Esophagus mucosa (tissue), 1 donor: ENCODE measurements at regions not wholly inside any gene's neighbourhood (a gene's known extent, or its start where the extent isn't known, plus 50 kb on each side); places are given as distances from the start of the nearest gene placed in this dataset.
"Not testable (repeated sequence)": the region's sequence is repeated elsewhere in the genome, so short reads cannot be mapped to it uniquely, and the experiment has no call there.

Experiments used
- ATAC-seq: fragments of 200-7000 bp; cut with Tn5 transposase; one replicate; pipeline ENCODE4 v1.9.1; 2020
- donor health status: DM: yes; HTN: yes; CAD: no.

GRCh38 chr3:65303431-65303830 is 615.6 kb upstream of the ADAMTS9 start:
- ATAC-seq = no peak

- no peak for ATAC-seq
Observed at GRCh38 chr3:65291448-65292125, 603.8 kb upstream of the ADAMTS9 start.

DNA sequence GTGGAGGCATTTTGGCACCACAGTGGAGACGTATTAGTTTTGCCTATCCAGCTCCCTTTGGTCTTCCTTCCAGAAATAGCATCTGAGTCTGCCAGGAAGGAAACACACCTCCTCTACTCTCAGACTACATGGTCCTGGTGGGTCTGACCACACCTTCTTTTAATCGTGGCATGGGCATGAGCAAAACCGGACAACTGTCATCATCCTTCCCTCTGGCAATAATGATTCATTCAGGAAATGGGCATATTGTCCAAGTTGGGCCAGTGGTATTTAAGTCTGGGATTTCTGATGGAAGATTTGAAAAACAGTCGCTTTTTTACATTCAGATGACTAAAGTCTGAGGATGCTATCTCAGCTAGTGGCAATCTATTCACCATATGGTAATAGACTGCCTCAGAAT is 601.0 kb upstream of the ADAMTS9 start:
- no peak for ATAC-seq

- no peak for ATAC-seq
Observed at GRCh38 chr3:65285956-65286355, 598.2 kb upstream of the ADAMTS9 start.

GRCh38 chr3:65284961-65285360 is 597.2 kb upstream of the ADAMTS9 start:
- ATAC-seq = no peak

DNA sequence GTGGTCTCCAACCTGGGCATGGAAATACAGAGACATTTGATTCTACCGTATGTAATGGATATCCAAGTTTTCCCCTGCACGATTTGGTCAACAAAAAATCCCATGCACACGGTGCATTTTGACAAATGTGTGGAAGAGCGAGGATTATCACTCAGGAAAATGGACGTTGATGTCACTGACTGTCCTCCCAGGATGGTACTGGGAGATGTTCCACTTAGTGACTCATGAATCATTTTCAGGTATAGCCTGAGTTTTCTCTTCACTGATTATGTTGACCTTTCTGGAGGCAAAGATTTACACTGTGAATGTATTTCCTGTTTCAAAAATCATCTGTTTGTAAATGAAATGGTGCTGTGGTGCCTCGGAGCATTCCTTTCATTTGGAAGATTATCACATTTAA is 596.7 kb upstream of the ADAMTS9 start:
- no peak for ATAC-seq

DNA sequence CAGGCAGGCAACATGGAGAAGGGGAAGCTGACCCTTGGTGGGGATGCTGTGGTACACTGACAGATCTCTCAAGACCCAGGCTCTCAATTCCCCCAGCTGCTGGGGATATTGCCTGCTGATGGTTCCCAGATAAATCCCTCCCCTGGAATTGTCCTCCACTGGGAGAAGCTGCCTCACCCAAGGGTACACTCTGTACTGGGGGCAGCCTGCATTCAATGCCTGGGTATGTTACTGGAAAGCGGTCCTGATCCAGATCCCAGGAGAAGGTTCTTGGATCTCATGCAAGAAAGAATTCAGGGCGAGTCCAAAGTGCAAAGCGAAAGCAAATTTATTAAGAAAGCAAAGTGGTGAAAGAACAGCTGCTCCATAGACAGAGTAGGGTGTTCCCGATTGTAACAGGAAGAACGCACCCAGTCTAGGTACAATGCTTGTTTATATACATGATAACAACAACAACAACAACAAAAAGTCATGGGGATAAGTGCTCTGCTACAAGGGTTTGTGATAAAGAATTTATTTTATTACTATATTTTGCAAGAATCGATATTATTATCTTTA is 591.5 kb upstream of the ADAMTS9 start:
- no peak for ATAC-seq

DNA sequence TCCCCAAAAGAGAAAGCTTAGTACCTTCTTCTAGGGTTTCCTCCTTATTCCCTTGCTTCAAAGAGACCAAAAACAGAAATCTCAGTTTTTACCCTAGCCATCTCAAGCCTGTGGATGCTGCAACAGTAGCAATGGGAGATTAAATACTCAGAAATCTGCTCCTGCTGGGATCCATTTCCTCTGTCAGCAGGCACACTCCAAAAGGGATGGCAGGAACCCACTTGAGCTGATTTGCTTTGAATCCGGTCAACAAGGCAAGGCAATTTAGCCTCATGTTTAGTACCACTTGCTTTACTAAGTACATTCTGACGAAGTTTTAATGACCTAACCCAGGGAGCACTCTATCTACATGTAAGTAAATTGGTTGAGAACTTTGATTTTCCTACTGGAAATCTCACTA is 590.0 kb upstream of the ADAMTS9 start:
- ATAC-seq = no peak

DNA sequence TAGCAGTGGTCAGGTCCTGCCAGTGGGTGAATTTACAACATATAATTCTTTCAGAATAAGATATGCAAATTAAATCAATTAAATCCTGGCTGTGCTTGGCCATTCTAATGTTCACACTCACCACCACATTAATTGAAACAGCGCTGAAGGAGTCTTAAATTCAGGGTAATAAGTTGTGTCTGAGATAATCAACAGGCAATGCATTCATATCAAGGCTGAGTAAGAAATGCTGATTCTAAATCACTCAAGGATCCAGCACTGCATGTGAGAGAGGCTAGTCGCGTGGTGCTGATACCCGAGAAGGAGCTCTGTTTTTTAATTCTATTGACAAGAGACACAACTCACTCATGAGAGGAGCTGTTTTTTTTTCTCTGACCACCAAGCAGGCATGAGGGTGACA is 588.8 kb upstream of the ADAMTS9 start:
- no peak for ATAC-seq

DNA sequence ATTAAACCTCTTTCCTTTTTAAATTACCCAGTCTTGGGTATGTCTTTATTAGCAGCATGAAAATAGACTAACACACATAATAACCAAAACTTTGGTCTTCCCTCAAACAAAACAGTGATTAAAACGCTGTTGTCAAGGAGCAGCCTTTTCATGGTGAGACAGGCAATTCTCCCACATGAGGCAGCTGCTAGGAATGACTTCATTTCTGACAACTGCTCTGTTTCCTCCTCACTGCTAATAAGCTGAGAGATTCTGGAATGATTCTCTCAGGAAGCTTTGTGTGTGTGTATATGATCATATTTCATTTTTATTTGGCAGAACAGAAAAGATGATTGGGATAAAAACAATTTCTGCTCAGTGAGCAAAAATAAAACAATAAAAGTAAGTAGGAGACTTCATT is 580.6 kb upstream of the ADAMTS9 start:
- ATAC-seq = no peak

DNA sequence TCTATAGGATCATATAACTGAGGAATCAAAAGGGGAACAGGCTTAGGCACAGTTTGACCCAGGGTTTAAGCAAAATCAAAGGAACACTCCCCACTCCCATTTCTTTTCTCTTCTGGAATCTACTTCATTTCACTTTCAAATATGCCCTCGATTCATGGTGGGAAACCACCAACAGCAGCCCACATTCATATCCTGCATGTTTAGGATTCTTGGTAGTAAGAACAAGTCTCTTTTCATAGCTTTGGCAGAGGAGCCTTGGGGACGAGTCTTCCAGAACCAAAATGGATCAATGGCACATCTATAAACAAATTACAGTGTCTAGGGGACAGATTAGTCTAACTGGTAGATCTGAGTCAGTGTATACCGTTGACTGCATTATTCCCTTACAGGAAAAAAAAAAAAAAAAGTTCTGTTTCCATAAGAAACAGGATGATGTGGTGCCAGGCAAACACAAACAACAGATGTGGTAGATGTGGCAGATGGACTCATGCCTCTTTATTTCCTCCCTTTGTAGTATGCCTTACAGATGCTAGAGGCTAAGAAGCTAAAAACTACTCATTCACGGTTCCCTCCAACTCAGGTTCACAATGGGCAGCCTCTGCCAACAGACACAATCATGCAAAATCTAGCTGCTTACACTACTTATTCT is 578.3 kb upstream of the ADAMTS9 start:
- no peak for ATAC-seq

- ATAC-seq = no peak
Observed at GRCh38 chr3:65265511-65265910, 577.7 kb upstream of the ADAMTS9 start.

GRCh38 chr3:65262548-65262947 is 574.7 kb upstream of the ADAMTS9 start:
- ATAC-seq = no peak

- no peak for ATAC-seq
Observed at GRCh38 chr3:65259946-65260345, 572.1 kb upstream of the ADAMTS9 start.

GRCh38 chr3:65252914-65253313 is 565.1 kb upstream of the ADAMTS9 start:
- ATAC-seq = not testable (repeated sequence)

- ATAC-seq = no peak
Observed at GRCh38 chr3:65252266-65252665, 564.5 kb upstream of the ADAMTS9 start.

- no peak for ATAC-seq
Observed at GRCh38 chr3:65251375-65251774, 563.6 kb upstream of the ADAMTS9 start.

DNA sequence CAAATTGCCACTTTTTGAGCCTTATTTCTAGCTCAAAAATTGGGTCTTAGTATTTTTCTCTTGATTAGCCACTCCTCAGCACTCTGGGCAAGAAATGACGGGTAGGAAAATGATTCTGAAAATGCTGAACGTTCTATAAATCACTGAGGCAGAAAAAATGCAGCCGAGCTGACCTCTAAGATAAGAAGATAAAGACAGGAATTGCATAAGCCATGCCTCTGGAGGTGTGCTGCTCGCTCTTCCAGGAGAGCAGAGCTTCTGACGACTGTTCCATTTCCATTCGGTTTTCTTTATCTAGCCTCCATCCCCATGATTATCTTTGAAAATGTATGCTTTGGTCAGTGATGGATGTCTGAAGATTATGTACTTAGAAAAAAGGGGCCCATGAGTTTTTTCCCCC is 558.8 kb upstream of the ADAMTS9 start:
- ATAC-seq = no peak

DNA sequence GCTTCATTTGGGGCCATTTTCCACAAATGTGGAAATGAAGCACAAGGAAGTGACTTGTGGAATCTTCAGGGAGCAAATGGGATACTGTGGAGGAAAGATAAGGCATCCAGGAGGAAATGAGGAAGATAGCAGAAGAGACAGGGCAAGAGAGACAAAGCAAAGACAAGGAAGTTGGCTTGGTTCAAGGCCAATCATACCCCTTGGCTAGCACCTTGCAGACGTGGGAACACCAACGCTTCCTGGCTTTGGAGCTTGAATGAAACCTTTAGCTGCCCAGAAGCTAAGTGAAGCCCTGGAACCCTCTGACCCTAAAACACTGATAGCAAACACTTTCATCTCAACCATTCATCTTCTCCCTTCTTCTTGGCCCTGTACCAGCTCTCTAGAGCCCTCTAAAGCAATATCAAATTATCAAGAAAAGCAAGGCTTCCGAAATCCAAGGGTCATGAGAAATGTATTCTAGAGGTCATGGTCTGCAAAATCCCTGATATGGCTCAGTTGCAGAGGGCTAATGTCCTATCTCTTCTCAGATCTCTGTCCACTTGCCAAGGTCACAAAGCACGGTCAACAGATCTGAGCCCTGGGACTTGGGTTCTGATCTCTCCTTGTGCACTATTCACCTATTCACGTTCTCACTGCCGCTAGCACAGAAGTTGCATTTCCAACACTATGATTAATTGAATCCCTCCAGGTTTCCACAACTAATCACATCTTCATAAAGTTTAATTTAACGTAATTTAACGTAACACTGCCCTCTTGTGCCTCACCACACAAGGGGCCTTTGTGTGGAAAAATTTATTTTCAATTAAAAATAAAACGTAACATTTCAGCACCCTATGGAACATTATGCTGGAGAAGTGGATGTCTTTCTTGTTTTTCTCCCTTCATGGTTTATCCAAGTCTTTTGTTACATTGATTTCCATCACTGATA is 557.6 kb upstream of the ADAMTS9 start:
- no peak for ATAC-seq

DNA sequence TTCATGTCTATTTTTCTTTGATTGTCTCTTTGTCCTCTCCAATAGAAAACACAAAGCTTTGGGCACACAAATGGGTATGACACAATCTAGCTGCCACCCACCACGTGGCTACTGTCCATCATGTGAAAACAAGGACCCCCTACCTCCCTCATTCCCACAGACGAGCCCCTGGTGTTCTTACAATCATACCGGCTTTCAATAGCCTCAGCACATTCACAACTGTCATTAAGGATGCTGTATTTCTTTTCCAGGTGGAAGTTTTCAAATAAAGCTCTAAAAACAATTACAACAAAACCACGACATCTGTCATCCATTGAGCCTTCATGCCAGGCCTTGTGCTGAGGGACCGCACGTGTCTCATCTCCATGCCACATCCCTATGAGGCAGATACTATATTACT is 552.6 kb upstream of the ADAMTS9 start:
- no peak for ATAC-seq

GRCh38 chr3:65238652-65239051 is 550.9 kb upstream of the ADAMTS9 start:
- no peak for ATAC-seq

DNA sequence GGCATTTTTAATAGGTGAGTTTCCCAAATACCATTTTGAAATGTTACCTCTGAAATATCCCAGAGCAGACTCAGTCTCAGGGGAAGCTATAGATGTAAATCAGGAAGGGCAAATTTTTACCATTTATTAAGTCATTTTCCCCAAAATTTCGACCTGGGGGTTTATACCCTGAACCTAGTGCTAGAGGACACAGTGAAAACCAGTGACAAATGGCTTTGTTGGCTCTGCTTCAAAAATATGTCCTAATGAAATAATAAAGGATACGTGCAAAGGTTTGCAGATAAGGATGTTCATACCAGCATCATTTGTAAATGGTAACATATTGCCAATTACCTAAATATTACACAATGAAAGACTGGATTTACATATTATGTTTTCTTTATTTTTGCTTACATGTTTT is 546.7 kb upstream of the ADAMTS9 start:
- ATAC-seq = no peak

DNA sequence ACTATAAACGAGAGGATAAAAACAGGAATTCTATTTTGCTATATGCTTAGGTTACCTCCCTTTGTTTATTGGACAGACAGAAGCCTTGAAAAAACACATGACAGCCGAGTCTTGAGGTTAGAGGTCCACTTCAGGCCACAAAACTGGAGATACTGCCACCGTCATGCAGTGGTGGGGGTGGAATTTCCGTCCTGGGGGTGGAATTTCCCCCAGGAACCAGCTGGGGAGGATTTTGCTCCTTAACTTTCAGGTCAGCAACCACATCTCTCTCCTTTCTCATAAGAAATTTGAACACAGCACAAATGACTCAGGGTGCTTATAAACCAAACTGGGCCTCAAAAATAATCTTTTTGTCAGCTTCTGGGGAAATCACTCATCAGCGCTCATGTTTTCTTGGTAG is 545.8 kb upstream of the ADAMTS9 start:
- no peak for ATAC-seq
